Panc1 (cell line): ENCODE measurements at regions not wholly inside any gene's neighbourhood (a gene's known extent, or its start where the extent isn't known, plus 50 kb on each side); places are given as distances from the start of the nearest gene placed in this dataset.
"Not testable (repeated sequence)": the region's sequence is repeated elsewhere in the genome, so short reads cannot be mapped to it uniquely, and the experiment has no call there.

ENCODE experiments used
- ATAC-seq: fragments of 200-7000 bp; cut with Tn5 transposase; 2 replicates; pipeline ENCODE4 v1.9.1; 2020; ENCODE audit warnings: mild to moderate bottlenecking, moderate library complexity
- BruUV-seq: library from RNA; stranded (reverse); fragments of 400-500 nt; replicated peaks from 2 replicates; lab custom pipeline; 2021; lab: Mats Ljungman, UMichigan
- CTCF ChIA-PET: fragments of 300-600 bp; sonication (Branson Sonifier 250); formaldehyde crosslinking; loops from one replicate; lab custom pipeline; 2022; ENCODE audit warnings: antibody characterized with exemption; lab: Charles Lee
- POLR2A ChIA-PET: fragments of 300-600 bp; sonication (Branson Sonifier 250); formaldehyde crosslinking; loops from one replicate; lab custom pipeline; 2022; ENCODE audit warnings: antibody characterized with exemption; lab: Charles Lee
- DNase-seq: peaks from one replicate; pipeline ENCODE4 v3.0.0-alpha.2; 2010; ENCODE audit warnings: low read depth, low spot score
- H3K27ac ChIP-seq: 2 replicates; pipeline ENCODE4 v1.5.1; 2011; ENCODE audit warnings: mild to moderate bottlenecking, low read length, inconsistent platforms
- H3K27me3 ChIP-seq: fragments of 200-500 bp; sonication (Bioruptor generic); 2 replicates; pipeline ENCODE4 v1.6.0; 2014; ENCODE audit warnings: low read length, inconsistent platforms; ENCODE audit not compliant: control insufficient read depth, insufficient read depth
- H3K36me3 ChIP-seq: fragments of 200-500 bp; sonication (Bioruptor generic); 2 replicates; pipeline ENCODE4 v1.5.1; 2014; ENCODE audit warnings: inconsistent platforms, mild to moderate bottlenecking, low read length, moderate library complexity; ENCODE audit not compliant: control insufficient read depth, insufficient read depth
- H3K4me1 ChIP-seq: 2 replicates; pipeline ENCODE4 v1.5.1; 2011; ENCODE audit warnings: inconsistent platforms, mild to moderate bottlenecking, low read length, moderate library complexity; ENCODE audit not compliant: control insufficient read depth, insufficient read depth
- H3K4me3 ChIP-seq, 2 experiments: 2 replicates each; pipeline ENCODE4 v1.5.1; 2011 to 2012; ENCODE audit warnings: low read depth in 2 of 2, low read length in 2 of 2, mild to moderate bottlenecking in 2 of 2, inconsistent platforms in 1 of 2, moderate library complexity in 1 of 2
- H3K9me3 ChIP-seq: fragments of 200-500 bp; sonication (Bioruptor generic); 2 replicates; pipeline ENCODE4 v1.5.1; 2014; ENCODE audit warnings: low read depth, mild to moderate bottlenecking, inconsistent platforms, low read length, moderate library complexity; ENCODE audit not compliant: control insufficient read depth, insufficient read depth
- CTCF ChIP-seq: fragments of 450-650 bp; IDR thresholded peaks from 2 replicates; pipeline ENCODE4 v1.5.1; 2017; ENCODE audit warnings: mild to moderate bottlenecking
- POLR2AphosphoS5 ChIP-seq: IDR thresholded peaks from 2 replicates; pipeline ENCODE4 v1.6.1; 2012; ENCODE audit warnings: mild to moderate bottlenecking, low read depth, low read length, moderate library complexity
- REST ChIP-seq, 2 experiments: IDR thresholded peaks; 2 replicates each; pipeline ENCODE4 v1.6.1; 2011 to 2012; ENCODE audit warnings: low read depth in 2 of 2, control low read depth in 1 of 2, low read length in 1 of 2, mild to moderate bottlenecking in 1 of 2, moderate library complexity in 1 of 2; ENCODE audit not compliant: insufficient read depth in 1 of 2
- SIN3A ChIP-seq: IDR thresholded peaks from 2 replicates; pipeline ENCODE4 v1.6.1; 2012; ENCODE audit warnings: low read depth, mild to moderate bottlenecking, low read length, moderate library complexity, borderline replicate concordance; ENCODE audit not compliant: insufficient read depth
- TCF7L2 ChIP-seq: IDR thresholded peaks from 2 replicates; pipeline ENCODE4 v1.6.1; 2011; ENCODE audit warnings: mild to moderate bottlenecking, low read depth, low read length, inconsistent platforms
- in situ Hi-C: cut with HindIII; loops from 2 replicates; pipeline ENCODE4 v1.10.0; 2016; ENCODE audit warnings: low sequenced_read_pairs, low pct_unique_long_range_greater_than_20kb
- intact Hi-C: fragments of 100-400 bp; cut with micrococcal nuclease; formaldehyde crosslinking; loops from one replicate; pipeline ENCODE4 v1.10.0; 2022; ENCODE audit not compliant: unreplicated experiment

GRCh38 chrX:446245-446644 lies 59.5 kb upstream of the PPP2R3B start:
- ChIA-PET CTCF (no interaction called here), POLR2A (no interaction called here)
- Histone ChIP-seq H3K27ac (no peak overlapping the region), H3K4me1 (no peaks in the 10 kb centered on the region), H3K27me3 (no peaks in the 10 kb centered on the region), H3K9me3 (no peaks in the 10 kb centered on the region), H3K4me3 (no peak overlapping the region), H3K36me3 (no peaks in the 10 kb centered on the region)
- ATAC-seq (no peak), DNase-seq (no peak)
- TF ChIP-seq TCF7L2 (no peak), POLR2AphosphoS5 (no peak), REST (IDR thresholded peaks at IDR 0.05; ENCODE audit: insufficient read depth in 1 of 2, low read depth in 2 of 2, low read length in 1 of 2) (no peak), CTCF (no peak), SIN3A (no peak)
- intact Hi-C loops (no loop called here), in situ Hi-C loops (no loop called here)
- BruUV-seq: no TSS peak

- CTCF ChIA-PET: no interaction called here
- in situ Hi-C loops (no loop called here), intact Hi-C loops (no loop called here)
- Histone ChIP-seq H3K9me3 (no peaks in the 10 kb centered on the region), H3K4me3 (no peak overlapping the region), H3K27me3 (no peaks in the 10 kb centered on the region), H3K4me1 (no peaks in the 10 kb centered on the region), H3K36me3 (no peaks in the 10 kb centered on the region), H3K27ac (no peak overlapping the region)
- BruUV-seq: no TSS peak
- POLR2A ChIA-PET: no interaction called here
- TF ChIP-seq CTCF (no peak), REST (IDR thresholded peaks at IDR 0.05; ENCODE audit: insufficient read depth in 1 of 2, low read depth in 2 of 2, low read length in 1 of 2) (no peak), TCF7L2 (no peak), POLR2AphosphoS5 (no peak), SIN3A (no peak)
- no peak for ATAC-seq
- DNase-seq: no peak
These were observed 60.3 kb upstream of the PPP2R3B start for GRCh38 chrX:447052-447451.

- intact Hi-C loops, H3K4me1 ChIP-seq, POLR2A ChIA-PET, ATAC-seq, CTCF ChIA-PET, H3K36me3 ChIP-seq, in situ Hi-C loops, H3K27ac ChIP-seq, H3K27me3 ChIP-seq, BruUV-seq, H3K9me3 ChIP-seq, H3K4me3 ChIP-seq, DNase-seq: not testable (repeated sequence)
These were observed 65.0 kb upstream of the PPP2R3B start for GRCh38 chrX:451750-452149.
